ENCODE measurements at regions not wholly inside any gene's neighbourhood (a gene's known extent, or its start where the extent isn't known, plus 50 kb on each side); places are given as distances from the start of the nearest gene placed in this dataset.

GRCh38 chr12:130041983-130042812 is 120.1 kb upstream of the FZD10 start:
- no peak for TF ChIP-seq POLR2A (IDR thresholded peaks at IDR 0.05; ENCODE audit: low read depth, low read length)
- no peak for TF ChIP-seq POLR2AphosphoS5 (IDR thresholded peaks at IDR 0.05; ENCODE audit: low read depth, low read length)
- TF ChIP-seq TAF1 (IDR thresholded peaks at IDR 0.05; ENCODE audit: borderline replicate concordance, low read depth, low read length) = no peak
